IMR-90 (cell line): ENCODE measurements at regions not wholly inside any gene's neighbourhood (a gene's known extent, or its start where the extent isn't known, plus 50 kb on each side); places are given as distances from the start of the nearest gene placed in this dataset.

Source experiments
- ATAC-seq: fragments of 200-7000 bp; cut with Tn5 transposase; 2 replicates; pipeline ENCODE4 v1.9.1; 2020; ENCODE audit warnings: low read depth, mild to moderate bottlenecking, moderate library complexity
- BruUV-seq: library from RNA; stranded (reverse); fragments of 400-500 nt; replicated peaks from 2 replicates; lab custom pipeline; 2021; lab: Mats Ljungman, UMichigan
- CTCF ChIA-PET: fragments of 300-600 bp; formaldehyde crosslinking; extraction: SDS; loops from one replicate; lab custom pipeline; 2021; ENCODE audit warnings: antibody characterized with exemption; lab: Yijun Ruan, JAX
- POLR2A ChIA-PET: fragments of 300-600 bp; sonication (Branson Sonifier 250); formaldehyde crosslinking; loops from one replicate; lab custom pipeline; 2022; ENCODE audit warnings: antibody characterized with exemption; ENCODE audit not compliant: unreplicated experiment; lab: Charles Lee
- DNase-seq: peaks from one replicate; pipeline ENCODE4 v3.0.0; 2013
- H2AFZ ChIP-seq: replicated peaks from 2 replicates; pipeline ENCODE3; 2013; ENCODE audit warnings: low read length, mild to moderate bottlenecking; ENCODE audit not compliant: poor library complexity
- H2AK5ac ChIP-seq: 2 replicates; pipeline ENCODE4 v1.6.1; 2013; ENCODE audit warnings: low read depth, low read length, inconsistent platforms
- H2AK9ac ChIP-seq: replicated peaks from 2 replicates; pipeline ENCODE3; 2013; ENCODE audit warnings: mild to moderate bottlenecking, low read depth, low read length, moderate library complexity; ENCODE audit not compliant: poor library complexity
- H2BK120ac ChIP-seq: 2 replicates; pipeline ENCODE4 v1.6.1; 2013; ENCODE audit warnings: low read depth, low read length, inconsistent platforms
- H2BK15ac ChIP-seq: 3 replicates; pipeline ENCODE4 v1.6.1; 2013; ENCODE audit warnings: low read depth, low read length, inconsistent platforms
- H2BK20ac ChIP-seq: 2 replicates; pipeline ENCODE4 v1.6.1; 2013; ENCODE audit warnings: low read depth, mild to moderate bottlenecking, inconsistent platforms, low read length, moderate library complexity
- H2BK5ac ChIP-seq: 2 replicates; pipeline ENCODE4 v1.6.1; 2013; ENCODE audit warnings: mild to moderate bottlenecking, low read depth, low read length, inconsistent platforms; ENCODE audit not compliant: poor library complexity, severe bottlenecking
- H3K14ac ChIP-seq: replicated peaks from 2 replicates; pipeline ENCODE4 v1.6.1; 2013; ENCODE audit warnings: low read depth, low read length, inconsistent platforms
- H3K18ac ChIP-seq: 2 replicates; pipeline ENCODE4 v1.6.1; 2013; ENCODE audit warnings: low read depth, low read length, control low read depth
- H3K23ac ChIP-seq: 2 replicates; pipeline ENCODE4 v1.6.1; 2013; ENCODE audit warnings: low read depth, low read length, inconsistent platforms
- H3K27ac ChIP-seq: 2 replicates; pipeline ENCODE4 v1.5.1; 2013; ENCODE audit warnings: mild to moderate bottlenecking, control low read depth, low read length; ENCODE audit not compliant: insufficient read depth
- H3K27me3 ChIP-seq: 2 replicates; pipeline ENCODE4 v1.6.1; 2013; ENCODE audit warnings: low read length; ENCODE audit not compliant: control insufficient read depth, insufficient read depth
- H3K36me3 ChIP-seq: 2 replicates; pipeline ENCODE4 v1.6.1; 2013; ENCODE audit warnings: low read length, mixed read lengths; ENCODE audit not compliant: control insufficient read depth, insufficient read depth
- H3K4ac ChIP-seq: 2 replicates; pipeline ENCODE4 v1.6.1; 2013; ENCODE audit warnings: low read depth, low read length, inconsistent platforms
- H3K4me1 ChIP-seq: 2 replicates; pipeline ENCODE4 v1.6.1; 2013; ENCODE audit warnings: low read length, mixed read lengths; ENCODE audit not compliant: control insufficient read depth, insufficient read depth
- H3K4me2 ChIP-seq: 2 replicates; pipeline ENCODE4 v1.6.1; 2013; ENCODE audit warnings: low read depth, mild to moderate bottlenecking, control low read depth, low read length, moderate library complexity
- H3K4me3 ChIP-seq: 2 replicates; pipeline ENCODE4 v1.5.1; 2013; ENCODE audit warnings: low read depth, mild to moderate bottlenecking, control low read depth, low read length, moderate library complexity; ENCODE audit not compliant: insufficient read depth
- H3K56ac ChIP-seq: 2 replicates; pipeline ENCODE4 v1.6.1; 2013; ENCODE audit warnings: low read length, inconsistent platforms; ENCODE audit not compliant: insufficient read depth; ENCODE audit errors: extremely low read depth
- H3K79me1 ChIP-seq, 2 experiments: 2 replicates each; pipeline ENCODE4 v1.6.1; 2013; ENCODE audit warnings: low read length in 2 of 2, inconsistent platforms in 1 of 2, low read depth in 1 of 2
- H3K9ac ChIP-seq: 2 replicates; pipeline ENCODE4 v1.6.1; 2013; ENCODE audit warnings: low read depth, low read length, control low read depth
- H3K9me1 ChIP-seq: 2 replicates; pipeline ENCODE4 v1.6.1; 2013; ENCODE audit warnings: low read length, inconsistent platforms; ENCODE audit not compliant: insufficient read depth
- H3K9me3 ChIP-seq: 2 replicates; pipeline ENCODE4 v1.6.1; 2013; ENCODE audit warnings: low read length; ENCODE audit not compliant: control insufficient read depth, insufficient read depth
- H4K20me1 ChIP-seq: 2 replicates; pipeline ENCODE4 v1.6.1; 2013; ENCODE audit warnings: low read length, inconsistent platforms; ENCODE audit not compliant: insufficient read depth
- H4K5ac ChIP-seq: 2 replicates; pipeline ENCODE4 v1.6.1; 2013; ENCODE audit warnings: mild to moderate bottlenecking, low read depth, low read length, control low read depth
- H4K8ac ChIP-seq, 2 experiments: 2 replicates each; pipeline ENCODE4 v1.6.1; 2013; ENCODE audit warnings: low read depth in 2 of 2, low read length in 2 of 2, control low read depth in 1 of 2, inconsistent platforms in 1 of 2
- H4K91ac ChIP-seq: 2 replicates; pipeline ENCODE4 v1.6.1; 2013; ENCODE audit warnings: low read depth, low read length, inconsistent platforms; ENCODE audit not compliant: insufficient read depth
- CHD1 ChIP-seq: IDR thresholded peaks from 2 replicates; pipeline ENCODE4 v1.6.1; 2012; ENCODE audit warnings: low read depth, low read length, improper control_type of control experiment
- WGBS, 2 experiments: methylation state at CpG; one replicate each; pipeline versions ENCODE4 v1.1.5 to v1.1.7; 2013; ENCODE audit warnings: missing lambda C conversion rate in 2 of 2; ENCODE audit not compliant: insufficient read length in 1 of 2; ENCODE audit errors: extremely low coverage in 2 of 2; 5-methylcytosine and 5-hydroxymethylcytosine counted together
- dilution Hi-C: fragments of 300-500 bp; cut with HindIII; formaldehyde crosslinking; loops from one replicate; pipeline ENCODE4 v1.14.3; 2018; ENCODE audit warnings: low sequenced_read_pairs; ENCODE audit not compliant: unreplicated experiment
- in situ Hi-C: fragments of 300-500 bp; cut with MboI; formaldehyde crosslinking; loops from 3 replicates; pipeline ENCODE4 v1.14.3; 2019; ENCODE audit warnings: low sequenced_read_pairs, inconsistent platforms, mixed read lengths
- intact Hi-C: fragments of 100-400 bp; cut with micrococcal nuclease; formaldehyde crosslinking; loops from 2 replicates; pipeline ENCODE4 v1.10.0; 2022
- TF ChIP-seq, protein P1 (sequence below): fragments of 150-350 bp; IDR thresholded peaks from 2 replicates; pipeline ENCODE4 v1.6.1; 2016; ENCODE audit warnings: low read depth, mild to moderate bottlenecking, low read length, moderate library complexity, borderline replicate concordance

- H4K91ac ChIP-seq, result no peak overlapping the region
- no peak overlapping the region for H2BK5ac ChIP-seq
- ChIA-PET CTCF (no interaction called here), POLR2A (no interaction called here)
- no peak overlapping the region for H3K56ac ChIP-seq
- no peak overlapping the region for H2BK20ac ChIP-seq
- H3K27ac ChIP-seq, result no peak overlapping the region
- H3K18ac ChIP-seq, result no peak overlapping the region
- no peak overlapping the region for H3K9ac ChIP-seq
- no peak overlapping the region for H2BK15ac ChIP-seq
- H2AK9ac ChIP-seq, result no peak overlapping the region
- in situ Hi-C loops (no loop called here), intact Hi-C loops (no loop called here), dilution Hi-C loops (no loop called here)
- H2AK5ac ChIP-seq, result no peak overlapping the region
- H2BK120ac ChIP-seq, result no peak overlapping the region
- BruUV-seq, result no TSS peak
- no CpG with 5 or more reads among the region's 1 CpG for WGBS, 2 experiments
- no peak overlapping the region for H2AFZ ChIP-seq
- H3K4ac ChIP-seq, result no peak overlapping the region
- no peaks in the 10 kb centered on the region for H3K36me3 ChIP-seq
- TF ChIP-seq, protein P1, sequence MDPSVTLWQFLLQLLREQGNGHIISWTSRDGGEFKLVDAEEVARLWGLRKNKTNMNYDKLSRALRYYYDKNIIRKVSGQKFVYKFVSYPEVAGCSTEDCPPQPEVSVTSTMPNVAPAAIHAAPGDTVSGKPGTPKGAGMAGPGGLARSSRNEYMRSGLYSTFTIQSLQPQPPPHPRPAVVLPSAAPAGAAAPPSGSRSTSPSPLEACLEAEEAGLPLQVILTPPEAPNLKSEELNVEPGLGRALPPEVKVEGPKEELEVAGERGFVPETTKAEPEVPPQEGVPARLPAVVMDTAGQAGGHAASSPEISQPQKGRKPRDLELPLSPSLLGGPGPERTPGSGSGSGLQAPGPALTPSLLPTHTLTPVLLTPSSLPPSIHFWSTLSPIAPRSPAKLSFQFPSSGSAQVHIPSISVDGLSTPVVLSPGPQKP, result no peak
- no peak for TF ChIP-seq CHD1
- H3K9me1 ChIP-seq, result no peaks in the 10 kb centered on the region
- no peaks in the 10 kb centered on the region for H3K4me1 ChIP-seq
- DNase-seq (no peak), ATAC-seq (no peak)
- no peaks in the 10 kb centered on the region for H3K9me3 ChIP-seq
- H4K5ac ChIP-seq, result no peak overlapping the region
- H3K4me2 ChIP-seq, result no peak overlapping the region
- H3K14ac ChIP-seq, result no peak overlapping the region
- no peak overlapping the region for H4K8ac ChIP-seq
- H3K27me3 ChIP-seq, result no peaks in the 10 kb centered on the region
- H3K4me3 ChIP-seq, result no peak overlapping the region
- no peak overlapping the region for H3K23ac ChIP-seq
- H3K79me1 ChIP-seq, result no peaks in the 10 kb centered on the region
- H4K20me1 ChIP-seq, result no peaks in the 10 kb centered on the region
These were observed 532.0 kb downstream of the RWDD3 start for GRCh38 chr1:95766036-95766435.
